ENCODE measurements at regions not wholly inside any gene's neighbourhood (a gene's known extent, or its start where the extent isn't known, plus 50 kb on each side); places are given as distances from the start of the nearest gene placed in this dataset.

DNA sequence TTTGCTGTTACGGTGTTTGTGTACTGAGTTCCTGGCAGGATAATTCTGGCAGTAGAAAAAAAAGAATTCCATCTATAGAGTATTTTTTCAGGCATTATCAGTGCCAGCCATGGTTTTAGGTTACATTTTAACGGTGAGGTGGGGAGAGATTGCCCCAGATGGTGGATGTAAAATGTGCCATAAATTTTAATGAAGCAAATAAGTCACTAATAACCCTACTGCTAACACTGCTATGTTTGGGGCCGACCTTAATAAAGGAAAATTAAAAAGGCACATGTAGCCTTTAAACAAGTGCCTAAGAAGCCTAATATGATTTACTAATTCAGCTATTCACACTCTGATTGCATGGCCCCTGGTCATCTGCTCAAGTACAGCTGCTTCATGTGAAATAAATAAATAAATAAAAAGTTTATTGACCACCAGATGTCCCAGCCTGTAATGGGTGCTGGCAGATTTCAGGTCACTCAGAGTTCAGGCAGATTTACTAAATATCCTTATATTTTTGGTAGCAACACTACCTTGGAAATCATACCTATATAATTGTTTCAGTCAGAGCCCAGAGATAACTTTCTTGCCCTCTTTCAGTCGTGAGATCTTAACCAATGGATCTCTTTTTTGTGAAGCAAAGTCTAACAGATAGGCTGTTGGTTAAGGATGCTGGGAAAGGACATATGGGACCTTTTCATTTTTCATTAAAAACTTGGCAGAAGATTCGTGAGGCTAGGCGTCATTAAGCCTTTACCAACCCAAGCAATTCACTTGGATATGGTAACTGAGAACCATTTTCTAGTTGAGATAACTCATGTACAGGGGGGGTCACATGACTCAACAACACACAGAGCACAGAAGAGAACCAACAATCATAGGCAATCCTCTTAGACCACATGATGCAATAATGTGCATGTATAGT lies 495.0 kb upstream of the NRSN1 start:
- H3K79me2 ChIP-seq (ENCODE audit: control insufficient read depth, insufficient read depth, low read length) = no peaks in the 10 kb centered on the region
- no peak overlapping the region for H3K9ac ChIP-seq (replicated peaks; ENCODE audit: extremely low read depth, insufficient read depth, low read length)
- H4K20me1 ChIP-seq (replicated peaks; ENCODE audit: control insufficient read depth, extremely low read depth, insufficient read depth, low read length) = no peaks in the 10 kb centered on the region
- no peaks in the 10 kb centered on the region for H3K4me1 ChIP-seq (ENCODE audit: control insufficient read depth, extremely low read depth, insufficient read depth, low read length)
- BruUV-seq (replicated peaks) = no TSS peak
- ChIA-PET POLR2A (no interaction called here), CTCF (no interaction called here)
- dilution Hi-C loops (cut with MboI; ENCODE audit: extremely low pct_ligation_motif_present, low sequenced_read_pairs) = no loop called here
- H3K27me3 ChIP-seq (ENCODE audit: control insufficient read depth in 2 of 2, insufficient read depth in 2 of 2, low read length in 2 of 2) = no peaks in the 10 kb centered on the region
- no peaks in the 10 kb centered on the region for H3K36me3 ChIP-seq (ENCODE audit: control insufficient read depth in 2 of 2, extremely low read depth in 1 of 2, insufficient read depth in 2 of 2, low read length in 2 of 2)
- intact Hi-C loops (cut with micrococcal nuclease) = no loop called here
- no peaks in the 10 kb centered on the region for H3K9me1 ChIP-seq (replicated peaks; ENCODE audit: control insufficient read depth, extremely low read depth, insufficient read depth, low read length)
- H3K4me3 ChIP-seq (replicated peaks in 1 of 3; ENCODE audit: insufficient read depth in 1 of 3, low read depth in 1 of 3, low read length in 3 of 3) = no peak overlapping the region
- DNase-seq (ENCODE audit: low read depth, low spot score) (no peak), FAIRE-seq (no peak)
- TF ChIP-seq MYC (IDR thresholded peaks at IDR 0.05; ENCODE audit: low read depth, low read length) (no peak), JUN (IDR thresholded peaks at IDR 0.05; ENCODE audit: borderline replicate concordance, insufficient read depth, insufficient read length, low read depth) (no peak), EZH2 (IDR thresholded peaks at IDR 0.05; ENCODE audit: borderline replicate concordance, low read depth, low read length, severe bottlenecking) (no peak)
- H2AFZ ChIP-seq (ENCODE audit: low read depth, low read length) = no peak overlapping the region
- H3K4me2 ChIP-seq (ENCODE audit: insufficient read depth, low read length) = no peak overlapping the region
- H3K27ac ChIP-seq (ENCODE audit: insufficient read depth, low read depth, low read length) = no peak overlapping the region
- H3K9me3 ChIP-seq (replicated peaks; ENCODE audit: control insufficient read depth, insufficient read depth, low read length) = no peaks in the 10 kb centered on the region

DNA sequence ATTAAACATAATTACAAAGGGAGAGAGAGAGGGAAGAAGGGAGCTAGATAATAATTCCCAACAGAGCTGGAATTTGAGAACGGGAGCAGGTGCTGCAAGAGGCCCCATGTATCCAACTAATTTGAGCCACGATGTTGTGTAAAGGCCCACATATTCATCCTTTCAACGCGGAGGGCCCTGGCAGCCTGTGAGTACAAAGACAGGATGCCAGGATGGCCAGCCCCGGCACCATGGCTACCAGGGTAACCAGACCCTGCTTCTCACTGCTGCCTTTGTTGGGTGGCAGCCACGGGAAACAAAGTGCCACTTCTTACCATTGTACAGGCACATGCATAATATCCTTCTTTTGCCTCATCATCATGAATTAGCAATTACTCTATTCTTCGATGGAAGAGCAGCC lies 492.0 kb upstream of the NRSN1 start:
- H3K9me3 ChIP-seq (replicated peaks; ENCODE audit: control insufficient read depth, insufficient read depth, low read length) = no peaks in the 10 kb centered on the region
- H3K4me1 ChIP-seq (ENCODE audit: control insufficient read depth, extremely low read depth, insufficient read depth, low read length) = no peaks in the 10 kb centered on the region
- dilution Hi-C loops (cut with MboI; ENCODE audit: extremely low pct_ligation_motif_present, low sequenced_read_pairs) = no loop called here
- no peak overlapping the region for H3K27ac ChIP-seq (ENCODE audit: insufficient read depth, low read depth, low read length)
- DNase-seq (ENCODE audit: low read depth, low spot score) (no peak), FAIRE-seq (no peak)
- H3K36me3 ChIP-seq (ENCODE audit: control insufficient read depth in 2 of 2, extremely low read depth in 1 of 2, insufficient read depth in 2 of 2, low read length in 2 of 2) = no peaks in the 10 kb centered on the region
- TF ChIP-seq POLR2A (IDR thresholded peaks at IDR 0.05; ENCODE audit: low read depth, low read length) = no peak
- TF ChIP-seq, protein P1, sequence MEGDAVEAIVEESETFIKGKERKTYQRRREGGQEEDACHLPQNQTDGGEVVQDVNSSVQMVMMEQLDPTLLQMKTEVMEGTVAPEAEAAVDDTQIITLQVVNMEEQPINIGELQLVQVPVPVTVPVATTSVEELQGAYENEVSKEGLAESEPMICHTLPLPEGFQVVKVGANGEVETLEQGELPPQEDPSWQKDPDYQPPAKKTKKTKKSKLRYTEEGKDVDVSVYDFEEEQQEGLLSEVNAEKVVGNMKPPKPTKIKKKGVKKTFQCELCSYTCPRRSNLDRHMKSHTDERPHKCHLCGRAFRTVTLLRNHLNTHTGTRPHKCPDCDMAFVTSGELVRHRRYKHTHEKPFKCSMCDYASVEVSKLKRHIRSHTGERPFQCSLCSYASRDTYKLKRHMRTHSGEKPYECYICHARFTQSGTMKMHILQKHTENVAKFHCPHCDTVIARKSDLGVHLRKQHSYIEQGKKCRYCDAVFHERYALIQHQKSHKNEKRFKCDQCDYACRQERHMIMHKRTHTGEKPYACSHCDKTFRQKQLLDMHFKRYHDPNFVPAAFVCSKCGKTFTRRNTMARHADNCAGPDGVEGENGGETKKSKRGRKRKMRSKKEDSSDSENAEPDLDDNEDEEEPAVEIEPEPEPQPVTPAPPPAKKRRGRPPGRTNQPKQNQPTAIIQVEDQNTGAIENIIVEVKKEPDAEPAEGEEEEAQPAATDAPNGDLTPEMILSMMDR (IDR thresholded peaks at IDR 0.05; ENCODE audit: extremely low read depth in 1 of 2, insufficient read depth in 1 of 2, low read depth in 1 of 2, low read length in 2 of 2) = no peak
- no peak for TF ChIP-seq GATA2 (IDR thresholded peaks at IDR 0.05; ENCODE audit: insufficient read depth, insufficient read length, low read depth, low read length)
- no peak for TF ChIP-seq POLR2AphosphoS5 (IDR thresholded peaks at IDR 0.05; ENCODE audit: insufficient read depth, low read depth, low read length)
- H3K9me1 ChIP-seq (replicated peaks; ENCODE audit: control insufficient read depth, extremely low read depth, insufficient read depth, low read length) = no peaks in the 10 kb centered on the region
- no peak overlapping the region for H3K4me3 ChIP-seq (replicated peaks in 1 of 3; ENCODE audit: insufficient read depth in 1 of 3, low read depth in 1 of 3, low read length in 3 of 3)
- no peak overlapping the region for H3K9ac ChIP-seq (replicated peaks; ENCODE audit: extremely low read depth, insufficient read depth, low read length)
- intact Hi-C loops (cut with micrococcal nuclease) = no loop called here
- H3K79me2 ChIP-seq (ENCODE audit: control insufficient read depth, insufficient read depth, low read length) = no peaks in the 10 kb centered on the region
- no peaks in the 10 kb centered on the region for H4K20me1 ChIP-seq (replicated peaks; ENCODE audit: control insufficient read depth, extremely low read depth, insufficient read depth, low read length)
- CTCF ChIA-PET = no interaction called here
- no peak overlapping the region for H3K4me2 ChIP-seq (ENCODE audit: insufficient read depth, low read length)
- no peak overlapping the region for H2AFZ ChIP-seq (ENCODE audit: low read depth, low read length)
- no TSS peak for BruUV-seq (replicated peaks)
- POLR2A ChIA-PET = no interaction called here
- H3K27me3 ChIP-seq (ENCODE audit: control insufficient read depth in 2 of 2, insufficient read depth in 2 of 2, low read length in 2 of 2) = no peaks in the 10 kb centered on the region
